A549 (cell line): ENCODE measurements at regions not wholly inside any gene's neighbourhood (a gene's known extent, or its start where the extent isn't known, plus 50 kb on each side); places are given as distances from the start of the nearest gene placed in this dataset.

ENCODE experiments used
- ATAC-seq, 2 experiments: fragments of 200-7000 bp in 1 of 2; fragments of >200 bp in 1 of 2; cut with Nextera tagmentation in 1 of 2; cut with Tn5 transposase in 1 of 2; 3 replicates each; pipeline versions ENCODE4 v1.8.0 to v1.9.1; 2018 to 2020; ENCODE audit warnings: mild to moderate bottlenecking in 1 of 2, moderate library complexity in 1 of 2
- CTCF ChIA-PET: fragments of 300-600 bp; sonication (Branson Sonifier 250); formaldehyde crosslinking; extraction: SDS; loops from one replicate; lab custom pipeline; 2021; ENCODE audit warnings: antibody characterized with exemption, inconsistent platforms; lab: Yijun Ruan, JAX
- POLR2A ChIA-PET: fragments of 350-600 bp; formaldehyde crosslinking; extraction: SDS; loops from one replicate; lab custom pipeline; 2021; ENCODE audit warnings: antibody characterized with exemption, inconsistent platforms; lab: Yijun Ruan, JAX
- DNase-seq, 2 experiments: peaks; one replicate each; pipeline versions ENCODE4 v3.0.0 to v3.0.0-alpha.2; 2011 to 2016; ENCODE audit warnings: low read depth in 1 of 2, low spot score in 1 of 2
- FAIRE-seq: peaks from 2 replicates; lab custom pipeline; 2011; peaks lifted over from hg19 to GRCh38; lab: Jason Lieb, UNC
- H3K27ac ChIP-seq, 2 experiments: fragments of >200 bp; sonication (Bioruptor Twin); formaldehyde crosslinking; 3 replicates each; pipeline ENCODE4 v1.5.1; 2016 to 2017
- H3K4me1 ChIP-seq: fragments of >200 bp; sonication (Bioruptor Twin); formaldehyde crosslinking; 3 replicates; pipeline ENCODE4 v1.6.1; 2016
- H3K4me2 ChIP-seq: fragments of >200 bp; sonication (Bioruptor Twin); formaldehyde crosslinking; 3 replicates; pipeline ENCODE4 v1.6.1; 2016
- H3K4me3 ChIP-seq: fragments of >200 bp; sonication (Bioruptor Twin); formaldehyde crosslinking; 3 replicates; pipeline ENCODE4 v1.5.1; 2016
- H3K9me3 ChIP-seq: fragments of >200 bp; sonication (Bioruptor Twin); formaldehyde crosslinking; 3 replicates; pipeline ENCODE4 v1.6.1; 2016
- ATOH8 ChIP-seq: fragments of 250-450 bp; sonication (Bioruptor Pico); IDR thresholded peaks from 2 replicates; pipeline ENCODE4 v1.5.0; 2020; ENCODE audit warnings: low read depth, mild to moderate bottlenecking, moderate library complexity
- BCL3 ChIP-seq: fragments of >200 bp; sonication (Bioruptor Twin); formaldehyde crosslinking; IDR thresholded peaks from 3 replicates; pipeline ENCODE4 v1.6.1; 2016
- BHLHE40 ChIP-seq: IDR thresholded peaks from 2 replicates; pipeline ENCODE4 v1.6.1; 2012; ENCODE audit warnings: low read depth, low read length, inconsistent platforms
- CBX8 ChIP-seq: fragments of 200-600 bp; sonication (generic); IDR thresholded peaks from 2 replicates; pipeline ENCODE4 v1.6.1; 2016
- FOXS1 ChIP-seq: fragments of 250-450 bp; sonication (Bioruptor Pico); IDR thresholded peaks from 2 replicates; pipeline ENCODE4 v1.5.0; 2020; ENCODE audit warnings: mild to moderate bottlenecking, moderate library complexity
- HDAC2 ChIP-seq: fragments of 200-600 bp; sonication (generic); IDR thresholded peaks from 2 replicates; pipeline ENCODE4 v1.6.1; 2016
- HES2 ChIP-seq: fragments of >200 bp; sonication (Bioruptor Twin); formaldehyde crosslinking; IDR thresholded peaks from 2 replicates; pipeline ENCODE4 v1.6.1; 2016
- HEYL ChIP-seq: fragments of 250-450 bp; sonication (Bioruptor Pico); IDR thresholded peaks from 2 replicates; pipeline ENCODE4 v1.8.0; 2021; ENCODE audit warnings: mild to moderate bottlenecking, moderate library complexity
- HMGXB4 ChIP-seq: fragments of 250-450 bp; sonication (Bioruptor Pico); IDR thresholded peaks from 2 replicates; pipeline ENCODE4 v1.5.0; 2021; ENCODE audit warnings: mild to moderate bottlenecking, moderate library complexity, borderline replicate concordance
- HOXB13 ChIP-seq: fragments of 250-450 bp; sonication (Bioruptor Pico); IDR thresholded peaks from 2 replicates; pipeline ENCODE4 v1.5.0; 2020; ENCODE audit warnings: low read depth, mild to moderate bottlenecking, moderate library complexity
- MAFK ChIP-seq: fragments of 450-650 bp; IDR thresholded peaks from 2 replicates; pipeline ENCODE4 v1.6.1; 2014; ENCODE audit not compliant: partially characterized antibody
- MAZ ChIP-seq: fragments of 150-350 bp; IDR thresholded peaks from 2 replicates; pipeline ENCODE4 v1.6.1; 2014; ENCODE audit warnings: antibody characterized with exemption, low read depth, low read length, borderline replicate concordance
- PBX3 ChIP-seq: IDR thresholded peaks from 2 replicates; pipeline ENCODE4 v1.6.1; 2012
- RARB ChIP-seq: fragments of 250-450 bp; sonication (Bioruptor Pico); IDR thresholded peaks from 2 replicates; pipeline ENCODE4 v1.8.0; 2021; ENCODE audit warnings: mild to moderate bottlenecking, moderate library complexity
- RCOR1 ChIP-seq: fragments of 150-350 bp; IDR thresholded peaks from 2 replicates; pipeline ENCODE4 v1.6.1; 2014; ENCODE audit warnings: antibody characterized with exemption, low read length, low read depth
- REST ChIP-seq: fragments of 200-600 bp; sonication (generic); IDR thresholded peaks from 2 replicates; pipeline ENCODE4 v1.6.1; 2016; ENCODE audit warnings: antibody characterized with exemption, mild to moderate bottlenecking, moderate library complexity
- SMC3 ChIP-seq: fragments of >200 bp; sonication (Bioruptor Twin); formaldehyde crosslinking; IDR thresholded peaks from 3 replicates; pipeline ENCODE4 v1.6.1; 2018; ENCODE audit warnings: inconsistent platforms
- SREBF2 ChIP-seq: fragments of 450-650 bp; IDR thresholded peaks from 2 replicates; pipeline ENCODE4 v1.6.1; 2014; ENCODE audit warnings: mild to moderate bottlenecking, moderate library complexity
- TFCP2L1 ChIP-seq: fragments of 250-450 bp; sonication (Bioruptor Pico); IDR thresholded peaks from 2 replicates; pipeline ENCODE4 v1.5.0; 2021; ENCODE audit warnings: mild to moderate bottlenecking
- WGBS: methylation state at CpG from one replicate; pipeline ENCODE4 v1.1.6; 2017; ENCODE audit errors: missing lambda C conversion rate; 5-methylcytosine and 5-hydroxymethylcytosine counted together

GRCh38 chr11:19315511-19315910 lies 74.8 kb upstream of the E2F8 start:
- H3K4me1 ChIP-seq: no peaks in the 10 kb centered on the region
- FAIRE-seq: no peak
- DNase-seq: no peak
- WGBS: 30% methylated on average over 2 of the region's 2 CpGs
- no peak for ATAC-seq
- no peak for TF ChIP-seq TFCP2L1 (CRISPR knock-in tag)
- no peak for TF ChIP-seq HDAC2
- TF ChIP-seq HEYL (CRISPR knock-in tag): no peak
- TF ChIP-seq CBX8: no peak
- TF ChIP-seq RCOR1: no peak
- no peak for TF ChIP-seq BHLHE40
- TF ChIP-seq HMGXB4 (CRISPR knock-in tag): no peak
- TF ChIP-seq PBX3: no peak
- no peak for TF ChIP-seq ATOH8 (CRISPR knock-in tag)
- no peak for TF ChIP-seq REST
- no peak for TF ChIP-seq MAZ
- TF ChIP-seq MAFK: no peak
- TF ChIP-seq SREBF2: no peak
- TF ChIP-seq RARB (CRISPR knock-in tag): no peak
- H3K27ac ChIP-seq: no peak overlapping the region
- POLR2A ChIA-PET: no interaction called here
- H3K4me3 ChIP-seq: no peak overlapping the region
- CTCF ChIA-PET: no interaction called here
- H3K9me3 ChIP-seq: no peaks in the 10 kb centered on the region
- H3K4me2 ChIP-seq: no peak overlapping the region

GRCh38 chr11:19313140-19313539 lies 72.4 kb upstream of the E2F8 start:
- Histone ChIP-seq H3K4me1 (no peaks in the 10 kb centered on the region), H3K4me3 (no peak overlapping the region), H3K9me3 (no peaks in the 10 kb centered on the region), H3K4me2 (no peak overlapping the region), H3K27ac (no peak overlapping the region)
- DNase-seq: no peak
- CTCF ChIA-PET: interaction anchor here (1.3 to 1.9 kb wide), 2 partner anchors 30 to 241 kb away, joined by 5 to 6 read pairs; no protein-coding TSS in a partner anchor
- WGBS: 5% methylated on average over 1 of the region's 1 CpG
- no peak for FAIRE-seq
- POLR2A ChIA-PET: no interaction called here
- no peak for TF ChIP-seq SMC3
- TF ChIP-seq BCL3: no peak
- no peak for TF ChIP-seq FOXS1 (CRISPR knock-in tag)
- TF ChIP-seq HES2: no peak
- TF ChIP-seq RARB (CRISPR knock-in tag): no peak
- TF ChIP-seq HOXB13 (CRISPR knock-in tag): no peak
- ATAC-seq: no peak
